ENCODE measurements at regions not wholly inside any gene's neighbourhood (a gene's known extent, or its start where the extent isn't known, plus 50 kb on each side); places are given as distances from the start of the nearest gene placed in this dataset.

- Mint-ChIP-seq H3K4me3 (peak overlapping the region; percentile 63 to 74), H3K9me3 (no peaks in the 10 kb centered on the region), H3K27ac (no peak overlapping the region), H3K4me1 (peaks cover 40 to 59% of the 10 kb centered on the region in 2 donors), H3K27me3 (no peaks in the 10 kb centered on the region), H3K36me3 (no peaks in the 10 kb centered on the region)
- DNase-seq (no peak), ATAC-seq (replicated peaks) (peak; percentile 27 to 28)
These were observed 50.3 kb downstream of the UTRN start for GRCh38 chr6:144335311-144335861.

- Mint-ChIP-seq H3K36me3 (no peaks in the 10 kb centered on the region), H3K4me1 (peaks cover 45 to 65% of the 10 kb centered on the region in 2 donors), H3K4me3 (peak overlapping the region; percentile 63 to 74), H3K9me3 (no peaks in the 10 kb centered on the region), H3K27ac (peak overlapping the region; percentile 25), H3K27me3 (no peaks in the 10 kb centered on the region)
- peak; percentile 48 for DNase-seq
- peak; percentile 87 to 88 for ATAC-seq (replicated peaks)
These were observed 50.8 kb downstream of the UTRN start for GRCh38 chr6:144335914-144336313.

DNA sequence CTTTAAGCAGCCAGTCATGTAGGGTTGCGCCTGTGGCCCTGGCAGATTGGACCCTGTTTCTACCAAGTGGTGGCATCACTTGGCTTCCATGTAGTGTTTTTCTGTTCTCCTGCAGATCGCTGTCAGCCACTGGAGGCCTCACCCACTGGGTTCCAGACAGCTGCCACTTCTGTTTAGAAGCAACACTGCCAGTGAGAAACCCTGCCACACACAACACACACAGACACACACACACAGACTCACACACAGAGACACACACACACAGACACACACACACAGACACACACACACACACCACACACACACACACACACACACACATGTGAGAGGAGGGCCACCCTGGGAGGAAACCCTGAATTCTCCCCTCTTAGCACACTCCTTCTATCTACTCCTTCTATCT, 51.8 kb downstream of the UTRN start:
- DNase-seq (no peak), ATAC-seq (replicated peaks) (no peak)
- Mint-ChIP-seq H3K36me3 (no peaks in the 10 kb centered on the region), H3K4me1 (peaks cover 53 to 73% of the 10 kb centered on the region in 2 donors), H3K27ac (peak overlapping the region; percentile 42), H3K4me3 (no peak overlapping the region), H3K9me3 (no peaks in the 10 kb centered on the region), H3K27me3 (no peaks in the 10 kb centered on the region)

GRCh38 chr6:144338474-144338873, 53.3 kb downstream of the UTRN start:
- H3K4me3 Mint-ChIP-seq = peak overlapping the region in 1 of 2 donors; percentile 36

DNA sequence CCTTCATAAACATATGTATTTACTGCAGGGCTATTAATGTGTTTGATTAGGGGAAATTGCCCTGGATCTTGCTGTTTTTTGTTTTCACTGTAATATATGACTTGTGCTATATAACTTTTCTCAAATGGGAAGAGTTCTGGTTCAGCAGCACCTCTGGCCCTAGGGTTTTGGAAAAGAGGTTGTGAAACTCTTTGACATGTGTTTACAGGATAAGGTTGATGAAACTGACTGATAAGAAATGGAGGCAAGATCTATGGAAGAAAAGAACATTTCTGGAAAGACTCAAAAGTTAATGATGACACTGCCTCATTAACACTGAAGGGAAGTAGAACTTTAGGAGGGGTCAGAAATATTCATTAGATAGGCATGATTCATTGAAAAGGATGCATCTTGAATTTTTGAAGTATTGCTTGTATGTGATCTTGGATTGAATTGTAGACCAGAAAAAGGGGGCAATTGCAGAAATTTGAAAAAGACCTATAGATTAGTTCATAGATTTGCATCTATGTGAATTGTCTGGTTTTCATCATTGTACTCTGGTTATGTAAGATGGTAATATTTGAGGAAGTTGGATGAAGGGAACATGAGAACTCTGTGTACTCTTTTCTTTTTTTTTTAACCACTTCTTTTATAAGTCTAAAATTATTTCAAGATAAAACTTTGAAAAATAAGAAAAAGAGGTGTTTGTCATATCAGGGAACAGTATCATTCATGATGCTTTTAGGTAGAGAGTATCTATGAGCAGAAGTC, 54.0 kb downstream of the UTRN start:
- H3K27ac Mint-ChIP-seq = no peak overlapping the region
- no peaks in the 10 kb centered on the region for H3K27me3 Mint-ChIP-seq
- H3K36me3 Mint-ChIP-seq = no peaks in the 10 kb centered on the region
- H3K4me3 Mint-ChIP-seq = no peak overlapping the region
- no peak for ATAC-seq (replicated peaks)
- no peak for DNase-seq
- H3K9me3 Mint-ChIP-seq = no peaks in the 10 kb centered on the region
- peaks cover 63 to 88% of the 10 kb centered on the region in 2 donors for H3K4me1 Mint-ChIP-seq

More at GRCh38 chr6:144338474-144338873, 53.3 kb downstream of the UTRN start:
- ATAC-seq (replicated peaks) (no peak), DNase-seq (no peak)
- Mint-ChIP-seq H3K9me3 (no peaks in the 10 kb centered on the region), H3K27me3 (no peaks in the 10 kb centered on the region), H3K36me3 (no peaks in the 10 kb centered on the region), H3K4me1 (peaks cover 63 to 86% of the 10 kb centered on the region in 2 donors), H3K27ac (peak overlapping the region; percentile 56)

GRCh38 chr6:144339859-144340452, 54.8 kb downstream of the UTRN start:
- H3K4me3 Mint-ChIP-seq = no peak overlapping the region
- no peak for ATAC-seq (replicated peaks)
- no peak overlapping the region for H3K27ac Mint-ChIP-seq

GRCh38 chr6:144340541-144341371, 55.6 kb downstream of the UTRN start:
- Mint-ChIP-seq H3K36me3 (no peaks in the 10 kb centered on the region), H3K4me3 (peak overlapping the region in 1 of 2 donors; percentile 28), H3K27me3 (no peaks in the 10 kb centered on the region), H3K4me1 (peaks cover 66 to 89% of the 10 kb centered on the region in 2 donors), H3K27ac (no peak overlapping the region), H3K9me3 (no peaks in the 10 kb centered on the region)
- DNase-seq (no peak), ATAC-seq (replicated peaks) (no peak)

More at GRCh38 chr6:144339859-144340452, 54.8 kb downstream of the UTRN start:
- Mint-ChIP-seq H3K36me3 (no peaks in the 10 kb centered on the region), H3K27me3 (no peaks in the 10 kb centered on the region), H3K9me3 (no peaks in the 10 kb centered on the region), H3K4me1 (peaks cover 66 to 89% of the 10 kb centered on the region in 2 donors)
- no peak for DNase-seq

GRCh38 chr6:144341831-144342527, 56.8 kb downstream of the UTRN start:
- Mint-ChIP-seq H3K4me1 (peaks cover 62 to 87% of the 10 kb centered on the region in 2 donors), H3K9me3 (no peaks in the 10 kb centered on the region), H3K27me3 (no peaks in the 10 kb centered on the region), H3K4me3 (peak overlapping the region; percentile 35 to 60), H3K27ac (peak overlapping the region; percentile 71), H3K36me3 (peaks cover 2 to 5% of the 10 kb centered on the region in 2 donors)
- DNase-seq (no peak), ATAC-seq (replicated peaks) (peak; percentile 41 to 53)

GRCh38 chr6:144343701-144344428, 58.7 kb downstream of the UTRN start:
- peak; percentile 78 to 79 for ATAC-seq (replicated peaks)

DNA sequence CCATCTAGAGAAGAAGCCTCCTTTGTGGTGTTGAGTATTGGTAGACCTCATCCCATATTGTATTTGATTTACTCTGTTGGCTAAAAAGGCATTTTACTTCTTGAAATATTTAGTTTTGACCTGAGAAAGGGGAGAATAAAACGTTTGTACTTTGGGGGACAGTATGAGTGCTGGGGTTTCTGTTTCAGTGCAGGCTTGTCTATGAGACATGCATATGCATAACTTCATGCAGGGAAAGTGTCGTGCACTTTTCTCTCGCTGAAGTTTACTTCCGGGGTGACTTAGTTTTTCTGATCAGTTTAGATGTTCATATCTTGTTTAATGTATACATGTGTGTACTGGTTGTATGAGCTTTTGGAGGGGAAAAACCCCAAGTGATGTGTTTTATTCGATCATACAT, 59.5 kb downstream of the UTRN start:
- peaks cover 1 to 11% of the 10 kb centered on the region in 2 donors for H3K9me3 Mint-ChIP-seq
- peaks cover 14 to 22% of the 10 kb centered on the region in 2 donors for H3K36me3 Mint-ChIP-seq
- H3K27me3 Mint-ChIP-seq = no peaks in the 10 kb centered on the region
- peak overlapping the region; percentile 86 for H3K27ac Mint-ChIP-seq
- H3K4me3 Mint-ChIP-seq = peak overlapping the region; percentile 83 to 87
- ATAC-seq (replicated peaks) = peak; percentile 38 to 40
- no peak for DNase-seq
- H3K4me1 Mint-ChIP-seq = peaks cover 64 to 91% of the 10 kb centered on the region in 2 donors

More at GRCh38 chr6:144343701-144344428, 58.7 kb downstream of the UTRN start:
- Mint-ChIP-seq H3K36me3 (peaks cover 14 to 22% of the 10 kb centered on the region in 2 donors), H3K27me3 (no peaks in the 10 kb centered on the region), H3K4me1 (peaks cover 66 to 90% of the 10 kb centered on the region in 2 donors), H3K27ac (peak overlapping the region; percentile 86), H3K4me3 (peak overlapping the region; percentile 83 to 87), H3K9me3 (peaks cover 1 to 11% of the 10 kb centered on the region in 2 donors)
- no peak for DNase-seq

GRCh38 chr6:144345451-144345850, 60.3 kb downstream of the UTRN start:
- Mint-ChIP-seq H3K27me3 (no peaks in the 10 kb centered on the region), H3K9me3 (peaks cover 1 to 11% of the 10 kb centered on the region in 2 donors), H3K36me3 (peaks cover 14 to 22% of the 10 kb centered on the region in 2 donors), H3K27ac (peak overlapping the region; percentile 56), H3K4me1 (peaks cover 65 to 90% of the 10 kb centered on the region in 2 donors), H3K4me3 (peak overlapping the region; percentile 83 to 87)
- ATAC-seq (replicated peaks) (no peak), DNase-seq (no peak)

DNA sequence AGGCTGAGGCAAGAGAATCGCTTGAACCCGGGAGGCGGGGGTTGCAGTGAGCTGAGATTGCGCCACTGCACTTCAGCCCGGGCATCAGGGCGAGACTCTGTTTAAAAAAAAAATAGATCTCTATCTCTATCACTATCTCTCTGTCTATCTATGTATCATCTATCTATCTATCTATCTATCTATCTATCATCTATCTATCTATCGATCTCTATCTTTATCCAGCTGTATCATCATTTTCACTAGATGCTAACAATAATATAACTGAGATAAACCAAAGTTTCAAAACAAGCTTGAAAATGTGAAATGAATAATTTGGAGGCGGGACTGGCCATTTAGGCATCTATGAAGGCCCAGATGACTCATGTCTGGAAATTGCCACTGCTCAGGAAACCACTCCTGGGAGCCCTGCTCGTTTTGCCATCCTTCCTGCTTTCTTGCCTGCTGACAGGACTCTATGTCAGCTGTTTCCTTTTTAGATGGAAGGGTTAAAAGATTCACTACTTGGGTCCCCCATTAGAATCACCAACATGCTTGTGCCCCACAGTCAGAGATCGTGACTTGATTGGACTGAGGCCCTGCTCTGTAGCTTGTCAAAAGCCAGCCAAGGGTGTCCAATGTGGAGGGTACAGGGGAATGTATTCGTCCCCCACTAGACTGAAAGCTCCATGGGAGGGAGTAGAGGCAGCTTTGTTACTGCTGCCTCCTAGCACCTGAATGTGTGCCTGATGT, 61.7 kb downstream of the UTRN start:
- no peak for ATAC-seq (replicated peaks)
- H3K27ac Mint-ChIP-seq = peak overlapping the region; percentile 89

More for the DNA sequence above, 61.7 kb downstream of the UTRN start:
- Mint-ChIP-seq H3K27me3 (no peaks in the 10 kb centered on the region), H3K4me3 (peak overlapping the region; percentile 54 to 59), H3K9me3 (peaks cover 1 to 11% of the 10 kb centered on the region in 2 donors), H3K4me1 (peaks cover 64 to 90% of the 10 kb centered on the region in 2 donors), H3K36me3 (peaks cover 14 to 26% of the 10 kb centered on the region in 2 donors)
- DNase-seq = no peak
